SK-N-SH treated with all-trans-retinoic acid at 6 μM for 48 hours (cell line): ENCODE measurements at regions not wholly inside any gene's neighbourhood (a gene's known extent, or its start where the extent isn't known, plus 50 kb on each side); places are given as distances from the start of the nearest gene placed in this dataset.

Source experiments
- ATAC-seq: fragments of 200-7000 bp; cut with Tn5 transposase; 3 replicates; pipeline ENCODE4 v1.9.1; 2020; ENCODE audit warnings: mild to moderate bottlenecking, moderate library complexity
- ARNTL ChIP-seq: fragments of 450-650 bp; formaldehyde crosslinking; IDR thresholded peaks from 2 replicates; pipeline ENCODE4 v1.5.0; 2020; ENCODE audit warnings: low read depth, mild to moderate bottlenecking, moderate library complexity, borderline replicate concordance
- BACH2 ChIP-seq: fragments of 250-450 bp; sonication (Bioruptor Pico); IDR thresholded peaks from 2 replicates; pipeline ENCODE4 v1.9.0; 2021; ENCODE audit warnings: mild to moderate bottlenecking, borderline replicate concordance
- CSDC2 ChIP-seq: fragments of 250-450 bp; sonication (Bioruptor Pico); IDR thresholded peaks from 2 replicates; pipeline ENCODE4 v1.5.0; 2020; ENCODE audit warnings: mild to moderate bottlenecking, moderate library complexity
- ESRRG ChIP-seq: fragments of 250-450 bp; sonication (Bioruptor Pico); IDR thresholded peaks from 2 replicates; pipeline ENCODE4 v1.6.1; 2021; ENCODE audit warnings: mild to moderate bottlenecking
- GLIS3 ChIP-seq: fragments of 250-450 bp; sonication (Bioruptor Pico); IDR thresholded peaks from 2 replicates; pipeline ENCODE4 v1.5.0; 2020; ENCODE audit warnings: mild to moderate bottlenecking, moderate library complexity
- ISL1 ChIP-seq: fragments of 250-450 bp; sonication (Bioruptor Pico); IDR thresholded peaks from 2 replicates; pipeline ENCODE4 v2.1.2; 2022; ENCODE audit warnings: mild to moderate bottlenecking, moderate library complexity
- OSR1 ChIP-seq: fragments of 250-450 bp; sonication (Bioruptor Pico); IDR thresholded peaks from 2 replicates; pipeline ENCODE4 v1.8.0; 2022; ENCODE audit warnings: moderate library complexity, mild to moderate bottlenecking, inconsistent platforms
- PATZ1 ChIP-seq: fragments of 250-450 bp; sonication (Bioruptor Pico); IDR thresholded peaks from 2 replicates; pipeline ENCODE4 v1.8.0; 2020; ENCODE audit warnings: mild to moderate bottlenecking, moderate library complexity, borderline replicate concordance
- PPARA ChIP-seq: fragments of 250-450 bp; sonication (Bioruptor Pico); IDR thresholded peaks from 2 replicates; pipeline ENCODE4 v1.5.0; 2020; ENCODE audit warnings: mild to moderate bottlenecking, borderline replicate concordance
- RARB ChIP-seq: fragments of 250-450 bp; sonication (Bioruptor Pico); IDR thresholded peaks from 2 replicates; pipeline ENCODE4 v1.8.0; 2021; ENCODE audit warnings: mild to moderate bottlenecking, moderate library complexity
- SNAI2 ChIP-seq: fragments of 250-450 bp; sonication (Bioruptor Pico); IDR thresholded peaks from 2 replicates; pipeline ENCODE4 v1.5.0; 2020; ENCODE audit warnings: mild to moderate bottlenecking, moderate library complexity
- TCF4 ChIP-seq: fragments of 250-450 bp; sonication (Bioruptor Pico); IDR thresholded peaks from 2 replicates; pipeline ENCODE4 v1.8.0; 2021; ENCODE audit warnings: mild to moderate bottlenecking, moderate library complexity, borderline replicate concordance
- TOX ChIP-seq: fragments of 250-450 bp; sonication (Bioruptor Pico); IDR thresholded peaks from 2 replicates; pipeline ENCODE4 v1.8.0; 2021; ENCODE audit warnings: mild to moderate bottlenecking, moderate library complexity, borderline replicate concordance
- TSHZ2 ChIP-seq: fragments of 250-450 bp; sonication (Bioruptor Pico); IDR thresholded peaks from 2 replicates; pipeline ENCODE4 v1.5.0; 2020; ENCODE audit warnings: mild to moderate bottlenecking, moderate library complexity
- ZC3H10 ChIP-seq: fragments of 250-450 bp; sonication (Bioruptor Pico); IDR thresholded peaks from 2 replicates; pipeline ENCODE4 v1.5.1; 2021; ENCODE audit warnings: mild to moderate bottlenecking, moderate library complexity
- ZFP3 ChIP-seq: fragments of 250-450 bp; sonication (Bioruptor Pico); IDR thresholded peaks from 2 replicates; pipeline ENCODE4 v1.5.0; 2020; ENCODE audit warnings: mild to moderate bottlenecking, moderate library complexity
- ZFP30 ChIP-seq: fragments of 450-650 bp; formaldehyde crosslinking; IDR thresholded peaks from 2 replicates; pipeline ENCODE4 v1.5.0; 2022; ENCODE audit warnings: mild to moderate bottlenecking, moderate library complexity
- ZNF565 ChIP-seq: fragments of 450-650 bp; formaldehyde crosslinking; conservative IDR thresholded peaks from 2 replicates; pipeline ENCODE4 v1.5.0; 2020; ENCODE audit warnings: low read depth, mild to moderate bottlenecking, moderate library complexity
- ZNF70 ChIP-seq: fragments of 450-650 bp; formaldehyde crosslinking; IDR thresholded peaks from 2 replicates; pipeline ENCODE4 v1.5.0; 2020; ENCODE audit warnings: mild to moderate bottlenecking, moderate library complexity
- ZNF8 ChIP-seq: fragments of 450-650 bp; formaldehyde crosslinking; IDR thresholded peaks from 2 replicates; pipeline ENCODE4 v1.5.0; 2020; ENCODE audit warnings: mild to moderate bottlenecking, moderate library complexity
- TF ChIP-seq, protein P1 (sequence below): fragments of 250-450 bp; sonication (Bioruptor Pico); IDR thresholded peaks from 2 replicates; pipeline ENCODE4 v1.5.1; 2021; ENCODE audit warnings: mild to moderate bottlenecking, moderate library complexity
- TF ChIP-seq, protein P2 (sequence below): fragments of 250-450 bp; sonication (Bioruptor Pico); IDR thresholded peaks from 2 replicates; pipeline ENCODE4 v1.8.0; 2021; ENCODE audit warnings: low read depth, mild to moderate bottlenecking, moderate library complexity, borderline replicate concordance

- TF ChIP-seq RARB (CRISPR knock-in tag) (no peak), TOX (CRISPR knock-in tag) (no peak), TSHZ2 (CRISPR knock-in tag) (no peak), PPARA (no peak), ESRRG (CRISPR knock-in tag) (no peak), ZNF8 (CRISPR knock-in tag) (no peak), SNAI2 (CRISPR knock-in tag) (no peak), CSDC2 (CRISPR knock-in tag) (no peak), ISL1 (no peak), OSR1 (CRISPR knock-in tag) (no peak), PATZ1 (CRISPR knock-in tag) (no peak), ZFP3 (CRISPR knock-in tag) (no peak), BACH2 (no peak), ZNF70 (CRISPR knock-in tag) (no peak), ARNTL (CRISPR knock-in tag) (no peak), TCF4 (no peak)
- TF ChIP-seq, protein P1, sequence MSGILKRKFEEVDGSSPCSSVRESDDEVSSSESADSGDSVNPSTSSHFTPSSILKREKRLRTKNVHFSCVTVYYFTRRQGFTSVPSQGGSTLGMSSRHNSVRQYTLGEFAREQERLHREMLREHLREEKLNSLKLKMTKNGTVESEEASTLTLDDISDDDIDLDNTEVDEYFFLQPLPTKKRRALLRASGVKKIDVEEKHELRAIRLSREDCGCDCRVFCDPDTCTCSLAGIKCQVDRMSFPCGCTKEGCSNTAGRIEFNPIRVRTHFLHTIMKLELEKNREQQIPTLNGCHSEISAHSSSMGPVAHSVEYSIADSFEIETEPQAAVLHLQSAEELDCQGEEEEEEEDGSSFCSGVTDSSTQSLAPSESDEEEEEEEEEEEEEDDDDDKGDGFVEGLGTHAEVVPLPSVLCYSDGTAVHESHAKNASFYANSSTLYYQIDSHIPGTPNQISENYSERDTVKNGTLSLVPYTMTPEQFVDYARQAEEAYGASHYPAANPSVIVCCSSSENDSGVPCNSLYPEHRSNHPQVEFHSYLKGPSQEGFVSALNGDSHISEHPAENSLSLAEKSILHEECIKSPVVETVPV (CRISPR knock-in tag): no peak
- TF ChIP-seq, protein P2, sequence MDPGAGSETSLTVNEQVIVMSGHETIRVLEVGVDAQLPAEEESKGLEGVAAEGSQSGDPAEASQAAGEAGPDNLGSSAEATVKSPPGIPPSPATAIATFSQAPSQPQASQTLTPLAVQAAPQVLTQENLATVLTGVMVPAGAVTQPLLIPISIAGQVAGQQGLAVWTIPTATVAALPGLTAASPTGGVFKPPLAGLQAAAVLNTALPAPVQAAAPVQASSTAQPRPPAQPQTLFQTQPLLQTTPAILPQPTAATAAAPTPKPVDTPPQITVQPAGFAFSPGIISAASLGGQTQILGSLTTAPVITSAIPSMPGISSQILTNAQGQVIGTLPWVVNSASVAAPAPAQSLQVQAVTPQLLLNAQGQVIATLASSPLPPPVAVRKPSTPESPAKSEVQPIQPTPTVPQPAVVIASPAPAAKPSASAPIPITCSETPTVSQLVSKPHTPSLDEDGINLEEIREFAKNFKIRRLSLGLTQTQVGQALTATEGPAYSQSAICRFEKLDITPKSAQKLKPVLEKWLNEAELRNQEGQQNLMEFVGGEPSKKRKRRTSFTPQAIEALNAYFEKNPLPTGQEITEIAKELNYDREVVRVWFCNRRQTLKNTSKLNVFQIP (CRISPR knock-in tag): no peak
- no peak for ATAC-seq
Observed at GRCh38 chr12:46103559-46104383, 113.4 kb upstream of the SCAF11 start.

DNA sequence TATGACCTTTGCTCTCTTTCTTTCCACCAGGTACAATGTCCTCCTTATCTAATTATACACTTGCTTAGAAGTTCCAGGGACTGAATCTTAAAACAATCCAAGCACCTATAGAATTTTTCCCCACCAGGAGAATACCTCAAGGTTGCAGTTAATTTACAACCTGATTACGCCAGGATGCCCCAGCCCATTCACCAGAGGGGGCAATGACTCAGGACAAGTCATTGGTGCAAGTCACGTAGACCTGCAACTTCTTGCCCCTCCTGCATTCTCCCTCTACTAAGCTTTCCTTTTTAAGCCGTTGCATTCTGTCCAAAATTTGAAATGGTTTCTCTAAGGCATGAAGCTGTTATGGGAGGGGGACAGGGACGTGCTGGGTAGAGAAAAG lies 111.1 kb upstream of the SCAF11 start:
- TF ChIP-seq TSHZ2 (CRISPR knock-in tag) (no peak), ZNF70 (CRISPR knock-in tag) (no peak), ISL1 (no peak), GLIS3 (CRISPR knock-in tag) (no peak), CSDC2 (CRISPR knock-in tag) (no peak), ZC3H10 (CRISPR knock-in tag) (no peak), ZFP3 (CRISPR knock-in tag) (no peak), PATZ1 (CRISPR knock-in tag) (no peak), ZFP30 (no peak), OSR1 (CRISPR knock-in tag) (no peak), ARNTL (CRISPR knock-in tag) (no peak), ZNF565 (CRISPR knock-in tag) (no peak), ESRRG (CRISPR knock-in tag) (no peak), PPARA (no peak)
- TF ChIP-seq, protein P2 (CRISPR knock-in tag): no peak
- TF ChIP-seq, protein P1 (CRISPR knock-in tag): no peak

More for the DNA sequence above, 111.1 kb upstream of the SCAF11 start:
- no peak for ATAC-seq
